Gastrocnemius medialis (tissue), 4 donors: ENCODE measurements at regions not wholly inside any gene's neighbourhood (a gene's known extent, or its start where the extent isn't known, plus 50 kb on each side); places are given as distances from the start of the nearest gene placed in this dataset.
"Not testable (repeated sequence)": the region's sequence is repeated elsewhere in the genome, so short reads cannot be mapped to it uniquely, and the experiment has no call there.

Experiments
- ATAC-seq, 2 donors: fragments of 150-250 bp; one replicate each; pipeline ENCODE4 v1.9.1; 2016
- DNase-seq, 2 donors: peaks; one replicate each; pipeline ENCODE4 v3.0.0-alpha.2; 2019
- H3K27ac ChIP-seq, 4 donors: fragments of 200-600 bp; sonication (generic); 1 replicate in 1 of 4; 2 replicates in 3 of 4; pipeline ENCODE4 v1.5.1; 2016 to 2018; ENCODE audit warnings: mild to moderate bottlenecking in 2 of 4, moderate library complexity in 1 of 4
- H3K27me3 ChIP-seq, 3 donors: fragments of 200-600 bp; sonication (generic) in 2 of 3; 1 replicate in 1 of 3; 2 replicates in 2 of 3; pipeline versions ENCODE4 v1.5.1 to v1.6.0; 2016 to 2019; ENCODE audit warnings: mild to moderate bottlenecking in 1 of 3, moderate library complexity in 1 of 3
- H3K36me3 ChIP-seq, 2 donors: fragments of 200-600 bp; sonication (generic) in 1 of 2; one replicate each; pipeline ENCODE4 v1.5.1; 2017 to 2018
- H3K4me1 ChIP-seq, 2 donors: fragments of 200-600 bp; sonication (generic) in 1 of 2; one replicate each; pipeline ENCODE4 v1.5.1; 2016 to 2017; ENCODE audit warnings: mild to moderate bottlenecking in 2 of 2
- H3K4me3 ChIP-seq, 4 donors: fragments of 200-600 bp; sonication (generic) in 3 of 4; 1 replicate in 1 of 4; 2 replicates in 3 of 4; pipeline ENCODE4 v1.5.1; 2016 to 2019; ENCODE audit warnings: mild to moderate bottlenecking in 2 of 4
- H3K9me3 ChIP-seq, 3 donors: fragments of 200-600 bp; sonication (generic) in 2 of 3; 1 replicate in 1 of 3; 2 replicates in 2 of 3; pipeline ENCODE4 v1.5.1; 2016 to 2019
- CTCF ChIP-seq, 5 experiments: fragments of 450-650 bp in 3 of 5; fragments of 200-600 bp in 2 of 5; sonication (generic) in 2 of 5; IDR thresholded peaks in 4 of 5; conservative IDR thresholded peaks in 1 of 5; 1 replicate in 4 of 5; 2 replicates in 1 of 5; pipeline ENCODE4 v1.5.1; 2016 to 2019; ENCODE audit warnings: antibody characterized with exemption in 5 of 5, mild to moderate bottlenecking in 3 of 5, moderate library complexity in 3 of 5
- POLR2A ChIP-seq, 2 donors: fragments of 450-650 bp; IDR thresholded peaks; one replicate each; pipeline ENCODE4 v1.6.1; 2017; ENCODE audit warnings: antibody characterized with exemption in 2 of 2, mild to moderate bottlenecking in 2 of 2, moderate library complexity in 2 of 2
- in situ Hi-C, 4 donors: fragments of 200-750 bp; cut with MboI; loops; one replicate each; pipeline versions ENCODE4 v1.15.0 to v1.8.0; 2017; ENCODE audit warnings: low sequenced_read_pairs in 4 of 4
- intact Hi-C: fragments of 100-400 bp; cut with DNase I; formaldehyde crosslinking; loops from one replicate; pipeline ENCODE4 v1.15.1; 2023; ENCODE audit warnings: low total_unique reads

GRCh38 chr2:207231106-207231865, 65.5 kb upstream of the KLF7 start:
- TF ChIP-seq CTCF (IDR thresholded peaks at IDR 0.05 in 4 of 5, conservative IDR thresholded peaks at IDR 0.05 in 1 of 5), result no peak
- no peak for TF ChIP-seq POLR2A (IDR thresholded peaks at IDR 0.05)
- no peaks in the 10 kb centered on the region for H3K27me3 ChIP-seq
- DNase-seq (no peak), ATAC-seq (no peak)
- peaks cover 18 to 24% of the 10 kb centered on the region in 2 donors for H3K4me1 ChIP-seq
- no peak overlapping the region for H3K4me3 ChIP-seq
- intact Hi-C loops (no loop called here), in situ Hi-C loops (no loop called here)
- no peak overlapping the region for H3K27ac ChIP-seq
- H3K36me3 ChIP-seq, result no peaks in the 10 kb centered on the region
- H3K9me3 ChIP-seq, result no peaks in the 10 kb centered on the region

DNA sequence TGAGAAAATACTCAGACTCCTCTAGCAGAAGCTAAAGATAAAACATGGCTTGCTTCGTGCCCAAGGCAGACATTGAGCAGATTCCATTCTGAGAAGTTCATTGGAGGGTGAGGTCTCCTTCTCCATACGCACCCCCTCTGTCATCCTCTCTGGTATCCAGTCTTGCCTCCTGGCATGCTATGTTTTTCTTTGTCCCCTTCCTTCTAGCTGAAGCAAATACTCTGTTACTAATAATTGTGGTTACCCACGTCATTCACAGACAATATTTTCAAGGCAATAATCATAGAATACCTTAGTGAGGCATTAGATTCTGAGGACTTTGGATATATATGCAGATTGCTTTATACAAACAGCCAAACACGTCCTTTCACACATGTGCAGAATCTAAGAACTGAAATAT, 66.2 kb upstream of the KLF7 start:
- no peak for TF ChIP-seq CTCF (IDR thresholded peaks at IDR 0.05 in 4 of 5, conservative IDR thresholded peaks at IDR 0.05 in 1 of 5)
- no peak for TF ChIP-seq POLR2A (IDR thresholded peaks at IDR 0.05)
- ATAC-seq (no peak), DNase-seq (no peak)
- in situ Hi-C loops (no loop called here), intact Hi-C loops (no loop called here)
- Histone ChIP-seq H3K36me3 (no peaks in the 10 kb centered on the region), H3K4me3 (no peak overlapping the region), H3K27me3 (no peaks in the 10 kb centered on the region), H3K4me1 (peaks cover 13 to 17% of the 10 kb centered on the region in 2 donors), H3K27ac (no peak overlapping the region), H3K9me3 (no peaks in the 10 kb centered on the region)

DNA sequence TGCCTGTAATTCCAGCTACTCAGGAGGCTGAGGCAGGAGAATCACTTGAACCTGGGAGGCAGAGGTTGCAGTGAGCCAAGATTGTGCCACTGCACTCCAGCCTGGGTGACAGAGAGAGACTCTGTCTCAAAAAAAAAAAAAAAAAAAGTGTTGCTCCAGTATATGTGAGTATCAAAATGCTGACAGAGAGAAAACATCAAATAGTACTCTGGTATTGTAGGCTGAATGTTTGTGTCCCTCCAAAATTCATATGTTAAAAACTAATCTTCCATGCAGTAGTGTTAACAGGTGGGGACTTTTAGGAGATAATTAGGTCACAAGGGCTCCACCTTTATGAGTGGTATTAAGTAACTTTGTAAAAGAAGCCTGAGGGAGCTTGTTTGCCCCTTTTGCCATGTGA, 67.4 kb upstream of the KLF7 start:
- H3K4me3 ChIP-seq, H3K9me3 ChIP-seq, DNase-seq, H3K36me3 ChIP-seq, in situ Hi-C loops, H3K4me1 ChIP-seq, H3K27ac ChIP-seq, H3K27me3 ChIP-seq, intact Hi-C loops, ATAC-seq: not testable (repeated sequence)

DNA sequence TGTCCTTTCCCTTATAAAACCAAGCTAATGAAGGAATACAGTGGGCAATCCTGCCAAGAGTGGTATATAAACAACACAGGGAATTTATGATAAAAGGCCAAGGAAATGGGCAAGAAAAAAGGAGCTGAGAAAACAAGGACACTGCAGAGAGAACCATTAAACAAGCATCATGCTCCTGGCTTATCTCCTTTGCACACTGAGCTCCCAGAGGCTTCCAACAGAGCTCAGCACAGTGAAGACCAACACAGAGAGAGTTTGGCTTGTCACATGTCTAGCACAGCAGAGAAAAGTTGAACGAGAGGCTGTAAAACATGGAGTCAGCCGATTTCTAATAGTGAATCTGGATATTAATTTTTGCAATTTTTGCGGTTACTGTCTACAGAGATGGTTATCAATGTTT, 68.0 kb upstream of the KLF7 start:
- Histone ChIP-seq H3K9me3 (no peaks in the 10 kb centered on the region), H3K27me3 (no peaks in the 10 kb centered on the region), H3K4me1 (peaks cover 0 to 5% of the 10 kb centered on the region in 2 donors), H3K27ac (no peak overlapping the region), H3K4me3 (no peak overlapping the region), H3K36me3 (no peaks in the 10 kb centered on the region)
- intact Hi-C loops, result no loop called here
- TF ChIP-seq CTCF (IDR thresholded peaks at IDR 0.05 in 4 of 5, conservative IDR thresholded peaks at IDR 0.05 in 1 of 5), result no peak
- ATAC-seq (no peak), DNase-seq (no peak)
- in situ Hi-C loops, result no loop called here

DNA sequence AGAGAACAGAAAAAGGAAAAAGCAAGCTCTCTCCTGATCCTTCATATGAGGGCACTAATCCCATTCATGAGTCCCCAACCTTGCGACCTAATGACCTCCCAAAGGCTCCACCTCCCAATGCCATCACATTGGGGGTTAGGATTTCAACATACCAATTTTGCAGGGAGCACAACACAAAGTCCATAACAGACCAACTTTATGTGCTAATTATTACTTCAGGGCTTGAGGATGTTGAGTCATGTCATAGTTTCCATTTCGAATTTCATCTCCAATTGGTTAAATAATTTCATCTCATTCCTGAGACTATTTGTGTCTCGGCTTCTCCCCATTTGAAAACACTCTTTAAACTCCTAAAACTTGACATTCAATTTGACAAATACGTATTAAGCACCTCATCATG, 69.9 kb upstream of the KLF7 start:
- H3K4me3 ChIP-seq, result no peak overlapping the region
- TF ChIP-seq POLR2A (IDR thresholded peaks at IDR 0.05), result no peak
- TF ChIP-seq CTCF (IDR thresholded peaks at IDR 0.05 in 4 of 5, conservative IDR thresholded peaks at IDR 0.05 in 1 of 5), result no peak
- DNase-seq, result no peak
- H3K27ac ChIP-seq, result no peak overlapping the region
- ATAC-seq, result no peak
- no peaks in the 10 kb centered on the region for H3K36me3 ChIP-seq
- no peaks in the 10 kb centered on the region for H3K27me3 ChIP-seq
- in situ Hi-C loops (no loop called here), intact Hi-C loops (no loop called here)
- no peaks in the 10 kb centered on the region for H3K9me3 ChIP-seq
- H3K4me1 ChIP-seq, result peaks cover 0 to 14% of the 10 kb centered on the region in 2 donors
